ENCODE measurements at regions not wholly inside any gene's neighbourhood (a gene's known extent, or its start where the extent isn't known, plus 50 kb on each side); places are given as distances from the start of the nearest gene placed in this dataset.
"Not testable (repeated sequence)": the region's sequence is repeated elsewhere in the genome, so short reads cannot be mapped to it uniquely, and the experiment has no call there.

DNA sequence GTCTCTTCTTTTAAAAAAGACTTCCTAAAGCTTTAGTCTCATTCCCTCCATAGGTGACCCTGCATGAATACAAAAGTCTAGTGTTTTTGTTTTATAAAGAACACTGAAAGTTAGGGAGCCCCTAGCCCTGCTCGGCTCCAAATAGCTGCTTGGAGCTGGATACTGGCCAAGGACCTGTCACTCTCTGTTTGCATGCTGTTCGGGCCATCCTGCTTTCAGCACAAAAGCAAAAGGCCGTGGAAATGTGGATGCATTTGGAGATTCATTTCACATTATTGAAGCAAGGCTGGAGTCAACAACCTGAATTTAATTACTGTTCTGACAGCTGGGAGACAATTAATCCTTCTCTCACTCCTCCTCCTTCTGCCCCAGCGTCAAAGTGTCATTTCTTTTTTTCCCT, 151.7 kb upstream of the NMUR2 start:
- no peak overlapping the region for H3K27ac ChIP-seq
- no peaks in the 10 kb centered on the region for H3K36me3 ChIP-seq
- H3K4me1 ChIP-seq: no peaks in the 10 kb centered on the region
- H3K27me3 ChIP-seq: no peaks in the 10 kb centered on the region
- no peak overlapping the region for H3K4me3 ChIP-seq
- H3K9me3 ChIP-seq (replicated peaks): no peaks in the 10 kb centered on the region
- DNase-seq: no peak

DNA sequence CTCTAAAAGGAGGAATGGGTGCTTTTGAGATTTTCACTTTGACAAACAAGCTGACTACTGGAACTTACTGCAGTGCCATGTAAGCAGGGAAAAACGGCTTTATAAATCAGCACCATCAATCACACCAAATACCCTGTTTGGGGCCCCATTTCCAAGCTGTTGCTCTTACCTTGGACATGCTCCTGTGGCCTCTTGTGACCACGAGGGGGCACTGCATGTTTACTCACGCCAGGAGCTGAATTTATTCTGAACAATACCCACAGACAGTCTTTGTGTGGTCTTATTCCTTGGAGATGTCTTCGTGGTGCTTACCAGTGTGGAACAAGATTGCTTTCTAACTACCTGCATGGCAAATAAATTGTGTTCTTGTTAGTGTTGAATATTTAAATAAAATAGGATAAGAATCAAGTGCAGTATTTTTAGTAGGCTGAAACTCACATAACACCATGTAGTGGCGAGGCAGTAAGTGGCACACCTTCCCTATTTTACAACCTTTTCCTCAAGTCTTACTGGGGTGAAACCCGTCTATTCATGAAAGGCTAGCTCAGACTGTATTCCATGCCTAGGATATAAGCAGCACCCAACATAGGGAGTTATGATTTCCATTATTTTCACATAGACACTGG, 155.5 kb upstream of the NMUR2 start:
- H3K9me3 ChIP-seq (replicated peaks): no peaks in the 10 kb centered on the region
- no peak overlapping the region for H3K4me3 ChIP-seq
- no peak overlapping the region for H3K27ac ChIP-seq
- no peaks in the 10 kb centered on the region for H3K27me3 ChIP-seq
- no peaks in the 10 kb centered on the region for H3K36me3 ChIP-seq
- H3K4me1 ChIP-seq: no peaks in the 10 kb centered on the region
- DNase-seq: peak; percentile 40 to 66

GRCh38 chr5:152568016-152568415, 162.9 kb upstream of the NMUR2 start:
- no peak overlapping the region for H3K27ac ChIP-seq
- no peak overlapping the region for H3K4me3 ChIP-seq
- H3K9me3 ChIP-seq (replicated peaks): no peaks in the 10 kb centered on the region
- H3K27me3 ChIP-seq: no peaks in the 10 kb centered on the region
- no peaks in the 10 kb centered on the region for H3K4me1 ChIP-seq
- no peak for DNase-seq
- no peaks in the 10 kb centered on the region for H3K36me3 ChIP-seq

- no peak for DNase-seq
- H3K36me3 ChIP-seq: no peaks in the 10 kb centered on the region
- no peak overlapping the region for H3K4me3 ChIP-seq
- no peaks in the 10 kb centered on the region for H3K9me3 ChIP-seq (replicated peaks)
- H3K27ac ChIP-seq: no peak overlapping the region
- H3K4me1 ChIP-seq: no peaks in the 10 kb centered on the region
- H3K27me3 ChIP-seq: no peaks in the 10 kb centered on the region
Observed at GRCh38 chr5:152572812-152573211, 167.7 kb upstream of the NMUR2 start.

DNA sequence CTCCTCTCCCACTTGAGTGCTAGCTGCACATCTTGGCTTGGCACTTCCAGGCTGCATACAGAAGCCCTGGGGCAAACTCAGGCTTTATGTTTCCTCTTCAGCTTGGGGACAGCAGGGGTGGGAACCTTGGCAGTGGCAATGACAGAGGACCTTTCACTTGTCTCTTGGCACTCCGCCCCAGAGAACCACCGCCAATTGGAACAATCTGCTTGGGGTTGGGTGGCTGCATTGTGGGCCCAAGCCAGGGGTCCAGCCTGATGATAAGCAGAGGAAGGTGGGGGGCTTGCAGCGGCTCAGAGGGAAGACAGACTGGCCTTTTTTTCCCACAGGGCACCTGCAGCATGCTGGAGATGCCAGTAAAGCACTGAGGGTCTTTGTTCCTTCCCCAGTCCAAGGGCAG, 179.0 kb upstream of the NMUR2 start:
- H3K4me3 ChIP-seq: no peak overlapping the region
- no peaks in the 10 kb centered on the region for H3K27me3 ChIP-seq
- H3K36me3 ChIP-seq: no peaks in the 10 kb centered on the region
- no peaks in the 10 kb centered on the region for H3K4me1 ChIP-seq
- H3K27ac ChIP-seq: no peak overlapping the region
- no peak for DNase-seq
- H3K9me3 ChIP-seq (replicated peaks): no peaks in the 10 kb centered on the region

- Histone ChIP-seq H3K4me1 (no peaks in the 10 kb centered on the region), H3K36me3 (no peaks in the 10 kb centered on the region), H3K27ac (no peak overlapping the region), H3K27me3 (no peaks in the 10 kb centered on the region), H3K9me3 (replicated peaks) (no peaks in the 10 kb centered on the region), H3K4me3 (no peak overlapping the region)
- DNase-seq: no peak
Observed at GRCh38 chr5:152592416-152592815, 187.3 kb upstream of the NMUR2 start.

DNA sequence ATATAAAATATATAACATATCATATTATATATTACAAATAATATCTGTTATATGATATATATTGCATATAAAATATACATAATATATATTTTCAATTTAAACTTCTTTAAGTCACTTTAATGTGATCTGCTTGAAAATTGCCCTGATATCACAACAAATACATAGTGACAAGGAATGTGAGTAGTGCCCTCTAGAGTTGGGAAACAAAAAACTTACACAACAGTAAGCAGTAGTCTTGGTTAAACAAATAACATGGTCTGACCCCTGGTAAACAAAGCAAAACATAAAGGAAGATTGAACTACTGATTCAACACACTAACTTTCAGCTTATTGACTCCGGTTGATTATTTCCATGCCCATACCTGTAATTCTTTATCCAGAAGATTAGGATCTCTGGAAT, 188.3 kb upstream of the NMUR2 start:
- Histone ChIP-seq H3K27ac (no peak overlapping the region), H3K9me3 (replicated peaks) (no peaks in the 10 kb centered on the region), H3K4me3 (no peak overlapping the region), H3K36me3 (no peaks in the 10 kb centered on the region), H3K27me3 (no peaks in the 10 kb centered on the region), H3K4me1 (no peaks in the 10 kb centered on the region)
- DNase-seq: no peak

DNA sequence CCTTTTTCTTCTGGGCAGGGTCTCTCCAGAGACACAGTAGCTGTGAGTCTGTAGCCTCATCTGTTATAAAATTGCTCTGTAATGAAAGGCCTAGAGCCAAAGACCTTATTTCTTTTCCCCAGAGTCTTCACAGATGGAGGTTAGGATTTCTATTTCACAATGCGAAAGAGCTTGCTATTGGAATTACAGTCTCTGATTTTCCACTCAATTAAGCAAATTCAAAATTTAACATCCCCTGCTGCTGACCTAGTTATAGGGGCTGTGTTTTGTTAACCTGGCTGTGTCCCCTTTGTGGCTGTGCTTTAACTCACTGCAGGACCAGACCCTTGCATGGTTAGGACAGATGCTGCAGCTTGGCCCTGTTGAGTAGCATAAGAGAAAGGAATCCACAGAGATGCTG, 190.3 kb upstream of the NMUR2 start:
- no peak for DNase-seq
- Histone ChIP-seq H3K4me3 (no peak overlapping the region), H3K9me3 (replicated peaks) (no peaks in the 10 kb centered on the region), H3K4me1 (no peaks in the 10 kb centered on the region), H3K27me3 (no peaks in the 10 kb centered on the region), H3K36me3 (no peaks in the 10 kb centered on the region), H3K27ac (no peak overlapping the region)

- Histone ChIP-seq H3K4me3 (no peak overlapping the region), H3K4me1 (no peaks in the 10 kb centered on the region), H3K27me3 (no peaks in the 10 kb centered on the region), H3K36me3 (no peaks in the 10 kb centered on the region), H3K9me3 (replicated peaks) (no peaks in the 10 kb centered on the region), H3K27ac (no peak overlapping the region)
- DNase-seq: no peak
Observed at GRCh38 chr5:152599096-152599495, 194.0 kb upstream of the NMUR2 start.

DNA sequence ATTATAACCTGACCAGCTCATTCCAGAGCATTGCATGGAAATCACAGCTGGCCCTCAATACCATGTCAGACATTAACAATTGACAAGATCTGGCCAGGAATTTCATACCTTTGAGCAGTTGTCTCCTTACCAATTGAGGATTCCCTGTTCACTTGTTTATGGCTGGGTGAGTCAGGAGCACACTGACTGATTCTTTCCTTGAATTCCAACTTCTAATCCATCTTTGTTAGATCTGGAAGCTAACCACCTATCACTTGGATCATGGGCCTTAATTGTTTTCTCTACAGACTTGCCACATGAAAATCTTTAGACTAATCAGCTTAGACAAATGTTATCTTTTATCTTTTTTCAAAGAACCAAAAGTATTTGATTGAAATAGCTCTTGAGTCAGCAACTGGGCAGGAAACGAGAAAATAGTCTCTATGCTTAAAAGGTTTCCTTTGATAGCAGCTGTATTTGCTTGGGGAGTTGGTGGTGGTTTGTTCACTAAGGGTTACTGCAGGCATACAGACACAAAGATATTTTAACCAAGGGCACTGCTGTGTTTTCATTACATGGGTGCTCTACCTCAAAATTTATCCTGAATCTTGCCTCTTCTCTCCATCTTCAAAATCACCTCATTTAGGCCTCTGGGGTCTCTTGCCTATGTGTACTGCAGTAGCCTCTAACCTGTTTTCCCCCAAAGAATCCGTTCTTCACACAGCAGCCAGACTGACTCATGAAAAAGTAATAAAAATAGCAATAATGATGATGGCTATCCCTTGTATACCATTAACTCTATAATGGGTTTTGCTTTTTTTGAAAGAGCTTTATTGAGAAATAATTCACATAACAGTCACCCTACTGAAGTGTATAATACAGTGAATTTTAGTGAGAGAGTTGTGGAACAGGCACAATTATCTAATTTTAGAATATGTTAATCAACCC, 197.0 kb upstream of the NMUR2 start:
- no peaks in the 10 kb centered on the region for H3K4me1 ChIP-seq
- no peaks in the 10 kb centered on the region for H3K36me3 ChIP-seq
- no peak for DNase-seq
- H3K27ac ChIP-seq: no peak overlapping the region
- no peaks in the 10 kb centered on the region for H3K9me3 ChIP-seq (replicated peaks)
- no peaks in the 10 kb centered on the region for H3K27me3 ChIP-seq
- no peak overlapping the region for H3K4me3 ChIP-seq

DNA sequence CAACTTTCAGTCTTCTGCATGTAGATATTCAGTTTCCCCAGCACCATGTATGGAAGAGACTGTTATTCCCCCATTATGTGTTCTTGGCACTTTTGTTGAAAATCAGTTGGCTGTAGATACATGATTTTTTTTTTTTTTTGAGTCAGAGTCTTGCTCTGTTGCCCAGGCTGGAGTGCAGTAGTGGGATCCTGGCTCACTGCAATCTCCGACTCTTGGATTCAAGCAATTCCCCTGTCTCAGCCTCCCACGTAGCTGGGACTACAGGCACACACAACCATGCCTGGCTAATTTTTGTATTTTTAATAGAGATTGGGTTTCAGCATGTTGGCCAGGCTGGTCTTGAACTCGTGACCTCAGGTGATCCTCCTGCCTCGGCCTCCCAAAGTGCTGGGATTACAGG, 201.0 kb upstream of the NMUR2 start:
- not testable (repeated sequence) for H3K4me1 ChIP-seq; H3K27me3 ChIP-seq; H3K9me3 ChIP-seq (replicated peaks); H3K4me3 ChIP-seq; DNase-seq; H3K36me3 ChIP-seq; H3K27ac ChIP-seq

- no peak overlapping the region for H3K27ac ChIP-seq
- no peaks in the 10 kb centered on the region for H3K27me3 ChIP-seq
- H3K9me3 ChIP-seq (replicated peaks): no peaks in the 10 kb centered on the region
- no peak overlapping the region for H3K4me3 ChIP-seq
- H3K4me1 ChIP-seq: no peaks in the 10 kb centered on the region
- DNase-seq: no peak
- H3K36me3 ChIP-seq: no peaks in the 10 kb centered on the region
Observed at GRCh38 chr5:152606776-152607364, 201.8 kb upstream of the NMUR2 start.

GRCh38 chr5:152607401-152608160, 202.5 kb upstream of the NMUR2 start:
- Histone ChIP-seq H3K4me3 (no peak overlapping the region), H3K4me1 (no peaks in the 10 kb centered on the region), H3K27ac (no peak overlapping the region), H3K27me3 (no peaks in the 10 kb centered on the region), H3K36me3 (no peaks in the 10 kb centered on the region), H3K9me3 (replicated peaks) (no peaks in the 10 kb centered on the region)
- DNase-seq: no peak

DNA sequence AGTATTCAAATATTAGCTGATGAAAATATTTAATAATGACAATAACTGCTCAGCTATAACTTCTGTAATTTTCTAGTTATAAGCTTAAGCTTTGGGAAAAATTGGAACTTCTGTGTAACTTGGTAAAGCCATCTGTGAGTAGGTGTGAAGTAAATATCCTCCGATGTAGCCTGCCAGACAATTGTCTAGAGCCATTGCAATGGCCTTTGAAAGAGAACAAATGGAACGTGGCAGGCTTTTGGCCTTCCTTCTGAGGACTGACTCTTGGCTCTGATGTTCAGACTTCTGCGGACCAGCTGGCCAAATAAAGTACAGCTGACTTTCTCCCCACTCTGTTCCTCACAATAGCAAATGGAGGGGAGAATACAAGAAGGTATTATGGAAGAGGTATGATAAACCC, 203.4 kb upstream of the NMUR2 start:
- DNase-seq: no peak
- Histone ChIP-seq H3K36me3 (no peaks in the 10 kb centered on the region), H3K27me3 (no peaks in the 10 kb centered on the region), H3K27ac (no peak overlapping the region), H3K4me1 (no peaks in the 10 kb centered on the region), H3K4me3 (no peak overlapping the region), H3K9me3 (replicated peaks) (no peaks in the 10 kb centered on the region)

GRCh38 chr5:152619756-152620155, 214.7 kb upstream of the NMUR2 start:
- Histone ChIP-seq H3K27ac (no peak overlapping the region), H3K9me3 (replicated peaks) (no peaks in the 10 kb centered on the region), H3K36me3 (no peaks in the 10 kb centered on the region), H3K4me3 (no peak overlapping the region), H3K27me3 (no peaks in the 10 kb centered on the region), H3K4me1 (no peaks in the 10 kb centered on the region)
- no peak for DNase-seq

Data from SJCRH30 (cell line).